HepG2 (cell line): ENCODE measurements at regions not wholly inside any gene's neighbourhood (a gene's known extent, or its start where the extent isn't known, plus 50 kb on each side); places are given as distances from the start of the nearest gene placed in this dataset.

Experiments
- ATAC-seq: fragments of 200-7000 bp; cut with Tn5 transposase; 3 replicates; pipeline ENCODE4 v1.9.1; 2020; ENCODE audit warnings: mild to moderate bottlenecking, moderate library complexity
- BruUV-seq: library from RNA; stranded (reverse); fragments of 400-500 nt; replicated peaks from 2 replicates; lab custom pipeline; 2021; lab: Mats Ljungman, UMichigan
- CTCF ChIA-PET: fragments of 300-600 bp; formaldehyde crosslinking; extraction: SDS; loops from one replicate; lab custom pipeline; 2021; ENCODE audit warnings: low total read pairs, inconsistent platforms, low intra/inter-chr PET ratio; lab: Yijun Ruan, JAX
- POLR2A ChIA-PET: fragments of 350-600 bp; sonication (Branson Sonifier 250); formaldehyde crosslinking; loops from one replicate; lab custom pipeline; 2020; ENCODE audit warnings: antibody characterized with exemption, inconsistent platforms; lab: Yijun Ruan, JAX
- DNase-seq: peaks from one replicate; pipeline ENCODE4 v3.0.0-alpha.2; 2015; ENCODE audit warnings: low spot score
- FAIRE-seq: peaks from 3 replicates; lab custom pipeline; 2011; peaks lifted over from hg19 to GRCh38; lab: Jason Lieb, UNC
- H2AFZ ChIP-seq: one replicate; pipeline ENCODE4 v1.6.1; 2011; ENCODE audit warnings: low read length, inconsistent platforms
- H3K27ac ChIP-seq: fragments of 300-600 bp; 3 replicates; pipeline ENCODE4 v1.8.0; 2011; ENCODE audit warnings: mixed run types, mild to moderate bottlenecking, mixed read lengths, low read length, inconsistent platforms; ENCODE audit not compliant: insufficient read depth; ENCODE audit errors: extremely low read length
- H3K27me3 ChIP-seq, 2 experiments: fragments of 200-600 bp in 1 of 2; 2 replicates in 1 of 2; 3 replicates in 1 of 2; pipeline versions ENCODE4 v1.6.0 to v1.8.0; 2011; ENCODE audit warnings: low read length in 2 of 2, mild to moderate bottlenecking in 2 of 2, moderate library complexity in 2 of 2, inconsistent platforms in 1 of 2; ENCODE audit not compliant: insufficient read depth in 2 of 2, control insufficient read depth in 1 of 2
- H3K36me3 ChIP-seq, 2 experiments: fragments of 200-600 bp in 1 of 2; replicated peaks in 1 of 2; 2 replicates in 1 of 2; 3 replicates in 1 of 2; pipeline versions ENCODE4 v1.5.1 to v1.8.0; 2011; ENCODE audit warnings: low read length in 2 of 2, inconsistent platforms in 1 of 2; ENCODE audit not compliant: insufficient read depth in 2 of 2, control insufficient read depth in 1 of 2
- H3K4me1 ChIP-seq: 2 replicates; pipeline ENCODE4 v1.5.1; 2012; ENCODE audit warnings: low read length, inconsistent platforms; ENCODE audit not compliant: insufficient read depth
- H3K4me2 ChIP-seq: 2 replicates; pipeline ENCODE4 v1.6.0; 2011; ENCODE audit warnings: low read depth, low read length, inconsistent platforms
- H3K4me3 ChIP-seq, 3 experiments: fragments of 200-600 bp in 1 of 3; sonication (generic), shearing (Covaris generic) in 1 of 3; replicated peaks in 1 of 3; 2 replicates each; pipeline ENCODE4 v1.5.1; 2011 to 2016; ENCODE audit warnings: low read length in 3 of 3, inconsistent platforms in 2 of 3, low read depth in 2 of 3, mild to moderate bottlenecking in 2 of 3, control low read depth in 1 of 3, mixed read lengths in 1 of 3; ENCODE audit not compliant: insufficient read depth in 1 of 3
- H3K79me2 ChIP-seq: one replicate; pipeline ENCODE4 v1.6.1; 2011; ENCODE audit warnings: low read length, inconsistent platforms; ENCODE audit not compliant: insufficient read depth
- H3K9ac ChIP-seq: 2 replicates; pipeline ENCODE4 v1.6.0; 2011; ENCODE audit warnings: mild to moderate bottlenecking, low read depth, low read length, inconsistent platforms; ENCODE audit not compliant: insufficient read depth
- H3K9me3 ChIP-seq: 2 replicates; pipeline ENCODE4 v1.5.1; 2012; ENCODE audit warnings: mild to moderate bottlenecking, low read length
- H4K20me1 ChIP-seq: 2 replicates; pipeline ENCODE4 v1.6.0; 2011; ENCODE audit warnings: inconsistent platforms, mild to moderate bottlenecking, low read length, moderate library complexity; ENCODE audit not compliant: insufficient read depth
- ATF2 ChIP-seq: sonication (generic); formaldehyde crosslinking; IDR thresholded peaks from 2 replicates; pipeline ENCODE4 v1.4.0; 2020; ENCODE audit warnings: missing genetic modification reagents
- THYN1 ChIP-seq: sonication (generic); formaldehyde crosslinking; IDR thresholded peaks from 2 replicates; pipeline ENCODE4 v1.8.1; 2023; ENCODE audit warnings: low read depth, mild to moderate bottlenecking, moderate library complexity, missing genetic modification reagents, borderline replicate concordance
- YEATS2 ChIP-seq: sonication (generic); formaldehyde crosslinking; IDR thresholded peaks from 2 replicates; pipeline ENCODE4 v1.4.0; 2020; ENCODE audit warnings: missing genetic modification reagents, borderline replicate concordance
- ZNF17 ChIP-seq: sonication (generic); formaldehyde crosslinking; IDR thresholded peaks from 2 replicates; pipeline ENCODE4 v1.5.0; 2020; ENCODE audit warnings: mild to moderate bottlenecking, missing genetic modification reagents
- ZNF234 ChIP-seq: sonication (generic); formaldehyde crosslinking; conservative IDR thresholded peaks from 2 replicates; pipeline ENCODE4 v1.5.1; 2020; ENCODE audit warnings: mild to moderate bottlenecking, missing genetic modification reagents
- ZNF280B ChIP-seq: sonication (generic); formaldehyde crosslinking; IDR thresholded peaks from 2 replicates; pipeline ENCODE4 v1.5.0; 2020; ENCODE audit warnings: missing genetic modification reagents, mild to moderate bottlenecking, borderline replicate concordance
- ZNF549 ChIP-seq: sonication (generic); formaldehyde crosslinking; IDR thresholded peaks from 2 replicates; pipeline ENCODE4 v1.5.0; 2020; ENCODE audit warnings: missing genetic modification reagents
- ZNF572 ChIP-seq: sonication (generic); formaldehyde crosslinking; IDR thresholded peaks from 2 replicates; pipeline ENCODE4 v1.5.1; 2020; ENCODE audit warnings: mild to moderate bottlenecking, missing genetic modification reagents
- ZNF792 ChIP-seq: IDR thresholded peaks from 2 replicates; pipeline ENCODE4 v1.6.1; 2016
- ZNF816 ChIP-seq: sonication (generic); formaldehyde crosslinking; IDR thresholded peaks from 2 replicates; pipeline ENCODE4 v1.8.0; 2022; ENCODE audit warnings: missing genetic modification reagents, mild to moderate bottlenecking, borderline replicate concordance
- ZSCAN29 ChIP-seq: sonication (generic); formaldehyde crosslinking; conservative IDR thresholded peaks from 2 replicates; pipeline ENCODE4 v1.4.0; 2020; ENCODE audit warnings: mild to moderate bottlenecking, missing genetic modification reagents
- WGBS: methylation state at CpG from one replicate; pipeline ENCODE4 v1.1.6; 2017; ENCODE audit warnings: low lambda C conversion rate; 5-methylcytosine and 5-hydroxymethylcytosine counted together
- in situ Hi-C: cut with HindIII; loops from 2 replicates; pipeline ENCODE4 v1.10.0; 2017; ENCODE audit warnings: low pct_unique_long_range_greater_than_20kb; ENCODE audit not compliant: extremely low pct_ligation_motif_present
- intact Hi-C: fragments of 100-400 bp; cut with micrococcal nuclease; formaldehyde crosslinking; loops from one replicate; pipeline ENCODE4 v1.10.0; 2022; ENCODE audit not compliant: unreplicated experiment
- TF ChIP-seq, protein P1 (sequence below): sonication (generic); formaldehyde crosslinking; conservative IDR thresholded peaks from 2 replicates; pipeline ENCODE4 v1.8.0; 2022; ENCODE audit warnings: missing genetic modification reagents
- TF ChIP-seq, protein P2 (sequence below): sonication (generic); formaldehyde crosslinking; IDR thresholded peaks from 2 replicates; pipeline ENCODE4 v1.5.0; 2020; ENCODE audit warnings: mild to moderate bottlenecking, missing genetic modification reagents
- TF ChIP-seq, protein P3 (sequence below): sonication (generic); formaldehyde crosslinking; conservative IDR thresholded peaks from 2 replicates; pipeline ENCODE4 v1.4.0; 2020; ENCODE audit warnings: mild to moderate bottlenecking, missing genetic modification reagents, moderate library complexity

- FAIRE-seq (no peak), DNase-seq (no peak), ATAC-seq (no peak)
- no peaks in the 10 kb centered on the region for H3K27me3 ChIP-seq
- H2AFZ ChIP-seq = no peak overlapping the region
- CTCF ChIA-PET = no interaction called here
- H3K79me2 ChIP-seq = no peaks in the 10 kb centered on the region
- POLR2A ChIA-PET = no interaction called here
- intact Hi-C loops = no loop called here
- H3K4me3 ChIP-seq = no peak overlapping the region
- no peak overlapping the region for H3K4me2 ChIP-seq
- H3K36me3 ChIP-seq = no peaks in the 10 kb centered on the region
- H3K9ac ChIP-seq = no peak overlapping the region
- H3K4me1 ChIP-seq = peaks cover 2% of the 10 kb centered on the region
- 41% methylated on average over 4 of the region's 4 CpGs for WGBS
- in situ Hi-C loops = no loop called here
- no peaks in the 10 kb centered on the region for H3K9me3 ChIP-seq
- no peaks in the 10 kb centered on the region for H4K20me1 ChIP-seq
- TF ChIP-seq ZNF234 (CRISPR knock-in tag) (no peak), ZNF792 (CRISPR knock-in tag) (no peak), ZNF549 (CRISPR knock-in tag) (no peak), ZNF280B (CRISPR knock-in tag) (no peak), ZNF816 (CRISPR knock-in tag) (no peak), ZNF572 (no peak), ATF2 (CRISPR knock-in tag) (no peak), ZNF17 (CRISPR knock-in tag) (no peak), YEATS2 (CRISPR knock-in tag) (no peak), THYN1 (CRISPR knock-in tag) (no peak), ZSCAN29 (CRISPR knock-in tag) (no peak)
- TF ChIP-seq, protein P1, sequence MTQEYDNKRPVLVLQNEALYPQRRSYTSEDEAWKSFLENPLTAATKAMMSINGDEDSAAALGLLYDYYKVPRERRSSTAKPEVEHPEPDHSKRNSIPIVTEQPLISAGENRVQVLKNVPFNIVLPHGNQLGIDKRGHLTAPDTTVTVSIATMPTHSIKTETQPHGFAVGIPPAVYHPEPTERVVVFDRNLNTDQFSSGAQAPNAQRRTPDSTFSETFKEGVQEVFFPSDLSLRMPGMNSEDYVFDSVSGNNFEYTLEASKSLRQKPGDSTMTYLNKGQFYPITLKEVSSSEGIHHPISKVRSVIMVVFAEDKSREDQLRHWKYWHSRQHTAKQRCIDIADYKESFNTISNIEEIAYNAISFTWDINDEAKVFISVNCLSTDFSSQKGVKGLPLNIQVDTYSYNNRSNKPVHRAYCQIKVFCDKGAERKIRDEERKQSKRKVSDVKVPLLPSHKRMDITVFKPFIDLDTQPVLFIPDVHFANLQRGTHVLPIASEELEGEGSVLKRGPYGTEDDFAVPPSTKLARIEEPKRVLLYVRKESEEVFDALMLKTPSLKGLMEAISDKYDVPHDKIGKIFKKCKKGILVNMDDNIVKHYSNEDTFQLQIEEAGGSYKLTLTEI (CRISPR knock-in tag) = no peak
- TF ChIP-seq, protein P2, sequence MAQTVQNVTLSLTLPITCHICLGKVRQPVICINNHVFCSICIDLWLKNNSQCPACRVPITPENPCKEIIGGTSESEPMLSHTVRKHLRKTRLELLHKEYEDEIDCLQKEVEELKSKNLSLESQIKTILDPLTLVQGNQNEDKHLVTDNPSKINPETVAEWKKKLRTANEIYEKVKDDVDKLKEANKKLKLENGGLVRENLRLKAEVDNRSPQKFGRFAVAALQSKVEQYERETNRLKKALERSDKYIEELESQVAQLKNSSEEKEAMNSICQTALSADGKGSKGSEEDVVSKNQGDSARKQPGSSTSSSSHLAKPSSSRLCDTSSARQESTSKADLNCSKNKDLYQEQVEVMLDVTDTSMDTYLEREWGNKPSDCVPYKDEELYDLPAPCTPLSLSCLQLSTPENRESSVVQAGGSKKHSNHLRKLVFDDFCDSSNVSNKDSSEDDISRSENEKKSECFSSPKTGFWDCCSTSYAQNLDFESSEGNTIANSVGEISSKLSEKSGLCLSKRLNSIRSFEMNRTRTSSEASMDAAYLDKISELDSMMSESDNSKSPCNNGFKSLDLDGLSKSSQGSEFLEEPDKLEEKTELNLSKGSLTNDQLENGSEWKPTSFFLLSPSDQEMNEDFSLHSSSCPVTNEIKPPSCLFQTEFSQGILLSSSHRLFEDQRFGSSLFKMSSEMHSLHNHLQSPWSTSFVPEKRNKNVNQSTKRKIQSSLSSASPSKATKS (CRISPR knock-in tag) = no peak
- TF ChIP-seq, protein P3, sequence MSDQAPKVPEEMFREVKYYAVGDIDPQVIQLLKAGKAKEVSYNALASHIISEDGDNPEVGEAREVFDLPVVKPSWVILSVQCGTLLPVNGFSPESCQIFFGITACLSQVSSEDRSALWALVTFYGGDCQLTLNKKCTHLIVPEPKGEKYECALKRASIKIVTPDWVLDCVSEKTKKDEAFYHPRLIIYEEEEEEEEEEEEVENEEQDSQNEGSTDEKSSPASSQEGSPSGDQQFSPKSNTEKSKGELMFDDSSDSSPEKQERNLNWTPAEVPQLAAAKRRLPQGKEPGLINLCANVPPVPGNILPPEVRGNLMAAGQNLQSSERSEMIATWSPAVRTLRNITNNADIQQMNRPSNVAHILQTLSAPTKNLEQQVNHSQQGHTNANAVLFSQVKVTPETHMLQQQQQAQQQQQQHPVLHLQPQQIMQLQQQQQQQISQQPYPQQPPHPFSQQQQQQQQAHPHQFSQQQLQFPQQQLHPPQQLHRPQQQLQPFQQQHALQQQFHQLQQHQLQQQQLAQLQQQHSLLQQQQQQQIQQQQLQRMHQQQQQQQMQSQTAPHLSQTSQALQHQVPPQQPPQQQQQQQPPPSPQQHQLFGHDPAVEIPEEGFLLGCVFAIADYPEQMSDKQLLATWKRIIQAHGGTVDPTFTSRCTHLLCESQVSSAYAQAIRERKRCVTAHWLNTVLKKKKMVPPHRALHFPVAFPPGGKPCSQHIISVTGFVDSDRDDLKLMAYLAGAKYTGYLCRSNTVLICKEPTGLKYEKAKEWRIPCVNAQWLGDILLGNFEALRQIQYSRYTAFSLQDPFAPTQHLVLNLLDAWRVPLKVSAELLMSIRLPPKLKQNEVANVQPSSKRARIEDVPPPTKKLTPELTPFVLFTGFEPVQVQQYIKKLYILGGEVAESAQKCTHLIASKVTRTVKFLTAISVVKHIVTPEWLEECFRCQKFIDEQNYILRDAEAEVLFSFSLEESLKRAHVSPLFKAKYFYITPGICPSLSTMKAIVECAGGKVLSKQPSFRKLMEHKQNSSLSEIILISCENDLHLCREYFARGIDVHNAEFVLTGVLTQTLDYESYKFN (CRISPR knock-in tag) = no peak
- H3K27ac ChIP-seq = no peak overlapping the region
- BruUV-seq = no TSS peak
Observed at GRCh38 chr1:172939475-172939874, 111.3 kb downstream of the TNFSF18 start.
